HepG2 (cell line): ENCODE measurements at regions not wholly inside any gene's neighbourhood (a gene's known extent, or its start where the extent isn't known, plus 50 kb on each side); places are given as distances from the start of the nearest gene placed in this dataset.

Source experiments
- ATAC-seq: fragments of 200-7000 bp; cut with Tn5 transposase; 3 replicates; pipeline ENCODE4 v1.9.1; 2020; ENCODE audit warnings: mild to moderate bottlenecking, moderate library complexity
- BruUV-seq: library from RNA; stranded (reverse); fragments of 400-500 nt; replicated peaks from 2 replicates; lab custom pipeline; 2021; lab: Mats Ljungman, UMichigan
- CTCF ChIA-PET: fragments of 300-600 bp; formaldehyde crosslinking; extraction: SDS; loops from one replicate; lab custom pipeline; 2021; ENCODE audit warnings: low total read pairs, inconsistent platforms, low intra/inter-chr PET ratio; lab: Yijun Ruan, JAX
- POLR2A ChIA-PET: fragments of 350-600 bp; sonication (Branson Sonifier 250); formaldehyde crosslinking; loops from one replicate; lab custom pipeline; 2020; ENCODE audit warnings: antibody characterized with exemption, inconsistent platforms; lab: Yijun Ruan, JAX
- DNase-seq: peaks from one replicate; pipeline ENCODE4 v3.0.0-alpha.2; 2015; ENCODE audit warnings: low spot score
- FAIRE-seq: peaks from 3 replicates; lab custom pipeline; 2011; peaks lifted over from hg19 to GRCh38; lab: Jason Lieb, UNC
- H2AFZ ChIP-seq: one replicate; pipeline ENCODE4 v1.6.1; 2011; ENCODE audit warnings: low read length, inconsistent platforms
- H3K27ac ChIP-seq: fragments of 300-600 bp; 3 replicates; pipeline ENCODE4 v1.8.0; 2011; ENCODE audit warnings: mixed run types, mild to moderate bottlenecking, mixed read lengths, low read length, inconsistent platforms; ENCODE audit not compliant: insufficient read depth; ENCODE audit errors: extremely low read length
- H3K27me3 ChIP-seq, 2 experiments: fragments of 200-600 bp in 1 of 2; 2 replicates in 1 of 2; 3 replicates in 1 of 2; pipeline versions ENCODE4 v1.6.0 to v1.8.0; 2011; ENCODE audit warnings: low read length in 2 of 2, mild to moderate bottlenecking in 2 of 2, moderate library complexity in 2 of 2, inconsistent platforms in 1 of 2; ENCODE audit not compliant: insufficient read depth in 2 of 2, control insufficient read depth in 1 of 2
- H3K36me3 ChIP-seq, 2 experiments: fragments of 200-600 bp in 1 of 2; replicated peaks in 1 of 2; 2 replicates in 1 of 2; 3 replicates in 1 of 2; pipeline versions ENCODE4 v1.5.1 to v1.8.0; 2011; ENCODE audit warnings: low read length in 2 of 2, inconsistent platforms in 1 of 2; ENCODE audit not compliant: insufficient read depth in 2 of 2, control insufficient read depth in 1 of 2
- H3K4me1 ChIP-seq: 2 replicates; pipeline ENCODE4 v1.5.1; 2012; ENCODE audit warnings: low read length, inconsistent platforms; ENCODE audit not compliant: insufficient read depth
- H3K4me2 ChIP-seq: 2 replicates; pipeline ENCODE4 v1.6.0; 2011; ENCODE audit warnings: low read depth, low read length, inconsistent platforms
- H3K4me3 ChIP-seq, 3 experiments: fragments of 200-600 bp in 1 of 3; sonication (generic), shearing (Covaris generic) in 1 of 3; replicated peaks in 1 of 3; 2 replicates each; pipeline ENCODE4 v1.5.1; 2011 to 2016; ENCODE audit warnings: low read length in 3 of 3, inconsistent platforms in 2 of 3, low read depth in 2 of 3, mild to moderate bottlenecking in 2 of 3, control low read depth in 1 of 3, mixed read lengths in 1 of 3; ENCODE audit not compliant: insufficient read depth in 1 of 3
- H3K79me2 ChIP-seq: one replicate; pipeline ENCODE4 v1.6.1; 2011; ENCODE audit warnings: low read length, inconsistent platforms; ENCODE audit not compliant: insufficient read depth
- H3K9ac ChIP-seq: 2 replicates; pipeline ENCODE4 v1.6.0; 2011; ENCODE audit warnings: mild to moderate bottlenecking, low read depth, low read length, inconsistent platforms; ENCODE audit not compliant: insufficient read depth
- H3K9me3 ChIP-seq: 2 replicates; pipeline ENCODE4 v1.5.1; 2012; ENCODE audit warnings: mild to moderate bottlenecking, low read length
- H4K20me1 ChIP-seq: 2 replicates; pipeline ENCODE4 v1.6.0; 2011; ENCODE audit warnings: inconsistent platforms, mild to moderate bottlenecking, low read length, moderate library complexity; ENCODE audit not compliant: insufficient read depth
- E2F5 ChIP-seq: sonication (generic); formaldehyde crosslinking; conservative IDR thresholded peaks from 2 replicates; pipeline ENCODE4 v1.4.0; 2020; ENCODE audit warnings: missing genetic modification reagents
- ISL2 ChIP-seq: sonication (generic); formaldehyde crosslinking; IDR thresholded peaks from 2 replicates; pipeline ENCODE4 v1.5.0; 2020; ENCODE audit warnings: missing genetic modification reagents
- ISX ChIP-seq: sonication (generic); formaldehyde crosslinking; conservative IDR thresholded peaks from 2 replicates; pipeline ENCODE4 v1.5.0; 2020; ENCODE audit warnings: missing genetic modification reagents
- KLF15 ChIP-seq: sonication (generic); formaldehyde crosslinking; IDR thresholded peaks from 2 replicates; pipeline ENCODE4 v1.8.1; 2023; ENCODE audit warnings: borderline replicate concordance, mild to moderate bottlenecking, inconsistent platforms, missing genetic modification reagents, mixed read lengths
- MBNL3 ChIP-seq: fragments of 250-450 bp; sonication (Bioruptor Pico); conservative IDR thresholded peaks from 2 replicates; pipeline ENCODE4 v1.8.0; 2022; ENCODE audit warnings: mild to moderate bottlenecking, inconsistent platforms
- MEF2D ChIP-seq: sonication (generic); formaldehyde crosslinking; IDR thresholded peaks from 2 replicates; pipeline ENCODE4 v1.5.1; 2020; ENCODE audit warnings: mild to moderate bottlenecking, missing genetic modification reagents
- SP2 ChIP-seq: sonication (generic); formaldehyde crosslinking; IDR thresholded peaks from 2 replicates; pipeline ENCODE4 v1.5.1; 2020; ENCODE audit warnings: mild to moderate bottlenecking, missing genetic modification reagents
- ZNF3 ChIP-seq: IDR thresholded peaks from 2 replicates; pipeline ENCODE4 v1.7.0; 2017; ENCODE audit warnings: inconsistent platforms
- ZNF343 ChIP-seq: sonication (generic); formaldehyde crosslinking; IDR thresholded peaks from 2 replicates; pipeline ENCODE4 v1.4.0; 2020; ENCODE audit warnings: mild to moderate bottlenecking, missing genetic modification reagents
- ZNF350 ChIP-seq: sonication (generic); formaldehyde crosslinking; IDR thresholded peaks from 2 replicates; pipeline ENCODE4 v1.4.0; 2020; ENCODE audit warnings: mild to moderate bottlenecking, low read depth, missing genetic modification reagents, borderline replicate concordance
- ZNF432 ChIP-seq: sonication (generic); formaldehyde crosslinking; IDR thresholded peaks from 2 replicates; pipeline ENCODE4 v1.5.0; 2020; ENCODE audit warnings: missing genetic modification reagents, mild to moderate bottlenecking, borderline replicate concordance
- ZNF496 ChIP-seq: sonication (generic); formaldehyde crosslinking; IDR thresholded peaks from 2 replicates; pipeline ENCODE4 v1.8.1; 2023; ENCODE audit warnings: mild to moderate bottlenecking, moderate library complexity, missing genetic modification reagents; ENCODE audit not compliant: insufficient replicate concordance
- ZNF589 ChIP-seq: sonication (generic); formaldehyde crosslinking; conservative IDR thresholded peaks from 2 replicates; pipeline ENCODE4 v1.8.0; 2022; ENCODE audit warnings: mild to moderate bottlenecking, moderate library complexity, missing genetic modification reagents
- ZNF619 ChIP-seq: sonication (generic); formaldehyde crosslinking; IDR thresholded peaks from 2 replicates; pipeline ENCODE4 v1.4.0; 2020; ENCODE audit warnings: mild to moderate bottlenecking, missing genetic modification reagents
- ZNF781 ChIP-seq: sonication (generic); formaldehyde crosslinking; IDR thresholded peaks from 2 replicates; pipeline ENCODE4 v1.5.1; 2020; ENCODE audit warnings: borderline replicate concordance, mild to moderate bottlenecking, missing genetic modification reagents; ENCODE audit errors: not compliant biosample characterization
- WGBS: methylation state at CpG from one replicate; pipeline ENCODE4 v1.1.6; 2017; ENCODE audit warnings: low lambda C conversion rate; 5-methylcytosine and 5-hydroxymethylcytosine counted together
- in situ Hi-C: cut with HindIII; loops from 2 replicates; pipeline ENCODE4 v1.10.0; 2017; ENCODE audit warnings: low pct_unique_long_range_greater_than_20kb; ENCODE audit not compliant: extremely low pct_ligation_motif_present
- intact Hi-C: fragments of 100-400 bp; cut with micrococcal nuclease; formaldehyde crosslinking; loops from one replicate; pipeline ENCODE4 v1.10.0; 2022; ENCODE audit not compliant: unreplicated experiment
- TF ChIP-seq, protein P1 (sequence below): sonication (generic); formaldehyde crosslinking; IDR thresholded peaks from 2 replicates; pipeline ENCODE4 v1.4.0; 2020; ENCODE audit warnings: mild to moderate bottlenecking, missing genetic modification reagents

GRCh38 chr13:50457415-50458393, 385.8 kb downstream of the DLEU7 start:
- H2AFZ ChIP-seq = no peak overlapping the region
- H3K4me3 ChIP-seq = no peak overlapping the region
- in situ Hi-C loops = no loop called here
- 98% methylated on average over 5 of the region's 5 CpGs for WGBS
- H3K79me2 ChIP-seq = no peaks in the 10 kb centered on the region
- FAIRE-seq (no peak), ATAC-seq (no peak), DNase-seq (no peak)
- H3K36me3 ChIP-seq = no peaks in the 10 kb centered on the region
- H4K20me1 ChIP-seq = no peaks in the 10 kb centered on the region
- ChIA-PET CTCF (no interaction called here), POLR2A (no interaction called here)
- H3K9me3 ChIP-seq = no peaks in the 10 kb centered on the region
- no peaks in the 10 kb centered on the region for H3K4me1 ChIP-seq
- intact Hi-C loops = no loop called here
- H3K4me2 ChIP-seq = no peak overlapping the region
- no peak overlapping the region for H3K9ac ChIP-seq
- no peak overlapping the region for H3K27ac ChIP-seq
- H3K27me3 ChIP-seq = no peaks in the 10 kb centered on the region
- TF ChIP-seq ISX (CRISPR knock-in tag) (no peak), ZNF350 (CRISPR knock-in tag) (no peak), ZNF589 (no peak), ZNF619 (no peak), ZNF432 (CRISPR knock-in tag) (no peak), SP2 (CRISPR knock-in tag) (no peak), ISL2 (CRISPR knock-in tag) (no peak), ZNF496 (CRISPR knock-in tag) (no peak)
- BruUV-seq = no TSS peak

- H3K79me2 ChIP-seq = no peaks in the 10 kb centered on the region
- no peak overlapping the region for H3K9ac ChIP-seq
- no peaks in the 10 kb centered on the region for H3K4me1 ChIP-seq
- H4K20me1 ChIP-seq = no peaks in the 10 kb centered on the region
- intact Hi-C loops = no loop called here
- no peaks in the 10 kb centered on the region for H3K27me3 ChIP-seq
- no peak overlapping the region for H3K4me3 ChIP-seq
- no peak overlapping the region for H3K4me2 ChIP-seq
- no TSS peak for BruUV-seq
- no peak for FAIRE-seq
- H2AFZ ChIP-seq = no peak overlapping the region
- ATAC-seq = no peak
- no peak overlapping the region for H3K27ac ChIP-seq
- DNase-seq = no peak
- ChIA-PET POLR2A (no interaction called here), CTCF (no interaction called here)
- no peaks in the 10 kb centered on the region for H3K36me3 ChIP-seq
- in situ Hi-C loops = no loop called here
- H3K9me3 ChIP-seq = no peaks in the 10 kb centered on the region
- 89% methylated on average over 2 of the region's 2 CpGs for WGBS
- TF ChIP-seq ZNF3 (CRISPR knock-in tag) (no peak), ZNF343 (CRISPR knock-in tag) (no peak), E2F5 (CRISPR knock-in tag) (no peak), KLF15 (no peak), MEF2D (CRISPR knock-in tag) (no peak), MBNL3 (no peak), ZNF781 (CRISPR knock-in tag) (no peak)
- TF ChIP-seq, protein P1, sequence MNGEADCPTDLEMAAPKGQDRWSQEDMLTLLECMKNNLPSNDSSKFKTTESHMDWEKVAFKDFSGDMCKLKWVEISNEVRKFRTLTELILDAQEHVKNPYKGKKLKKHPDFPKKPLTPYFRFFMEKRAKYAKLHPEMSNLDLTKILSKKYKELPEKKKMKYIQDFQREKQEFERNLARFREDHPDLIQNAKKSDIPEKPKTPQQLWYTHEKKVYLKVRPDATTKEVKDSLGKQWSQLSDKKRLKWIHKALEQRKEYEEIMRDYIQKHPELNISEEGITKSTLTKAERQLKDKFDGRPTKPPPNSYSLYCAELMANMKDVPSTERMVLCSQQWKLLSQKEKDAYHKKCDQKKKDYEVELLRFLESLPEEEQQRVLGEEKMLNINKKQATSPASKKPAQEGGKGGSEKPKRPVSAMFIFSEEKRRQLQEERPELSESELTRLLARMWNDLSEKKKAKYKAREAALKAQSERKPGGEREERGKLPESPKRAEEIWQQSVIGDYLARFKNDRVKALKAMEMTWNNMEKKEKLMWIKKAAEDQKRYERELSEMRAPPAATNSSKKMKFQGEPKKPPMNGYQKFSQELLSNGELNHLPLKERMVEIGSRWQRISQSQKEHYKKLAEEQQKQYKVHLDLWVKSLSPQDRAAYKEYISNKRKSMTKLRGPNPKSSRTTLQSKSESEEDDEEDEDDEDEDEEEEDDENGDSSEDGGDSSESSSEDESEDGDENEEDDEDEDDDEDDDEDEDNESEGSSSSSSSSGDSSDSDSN (CRISPR knock-in tag) = no peak
Measured at GRCh38 chr13:50459046-50459445, 384.4 kb downstream of the DLEU7 start.
